Stimulated activated naive CD4-positive, alpha-beta T cell (primary cell): ENCODE measurements at regions not wholly inside any gene's neighbourhood (a gene's known extent, or its start where the extent isn't known, plus 50 kb on each side); places are given as distances from the start of the nearest gene placed in this dataset.
"Not testable (repeated sequence)": the region's sequence is repeated elsewhere in the genome, so short reads cannot be mapped to it uniquely, and the experiment has no call there.

Experiments
- DNase-seq, 6 experiments: peaks; one replicate each; lab custom pipeline; 2025; lab: John Stamatoyannopoulos, UW

GRCh38 chr1:214143006-214143992 is 137.7 kb upstream of the SMYD2 start:
- no peak for DNase-seq

- not testable (repeated sequence) for DNase-seq
Measured at GRCh38 chr1:214144521-214144920, 136.4 kb upstream of the SMYD2 start.

GRCh38 chr1:214146523-214146922 is 134.4 kb upstream of the SMYD2 start:
- no peak for DNase-seq

- DNase-seq = no peak
Measured at GRCh38 chr1:214154596-214155292, 126.2 kb upstream of the SMYD2 start.

- DNase-seq = no peak
Measured at GRCh38 chr1:214155987-214156625, 124.9 kb upstream of the SMYD2 start.

- DNase-seq = no peak
Measured at GRCh38 chr1:214164173-214164572, 116.8 kb upstream of the SMYD2 start.

GRCh38 chr1:214165850-214166374 is 115.0 kb upstream of the SMYD2 start:
- DNase-seq = no peak

GRCh38 chr1:214174508-214175199 is 106.3 kb upstream of the SMYD2 start:
- DNase-seq = no peak

GRCh38 chr1:214178102-214178501 is 102.9 kb upstream of the SMYD2 start:
- DNase-seq = no peak

- no peak for DNase-seq
Measured at GRCh38 chr1:214184992-214185391, 96.0 kb upstream of the SMYD2 start.

GRCh38 chr1:214186103-214186824 is 94.7 kb upstream of the SMYD2 start:
- no peak for DNase-seq

- DNase-seq = no peak
Measured at GRCh38 chr1:214187121-214187900, 93.6 kb upstream of the SMYD2 start.

- DNase-seq = no peak
Measured at GRCh38 chr1:214187933-214188332, 93.0 kb upstream of the SMYD2 start.

- no peak for DNase-seq
Measured at GRCh38 chr1:214188835-214189234, 92.1 kb upstream of the SMYD2 start.

GRCh38 chr1:214192825-214193643 is 87.9 kb upstream of the SMYD2 start:
- DNase-seq = no peak

- no peak for DNase-seq
Measured at GRCh38 chr1:214193691-214194090, 87.3 kb upstream of the SMYD2 start.

- no peak for DNase-seq
Measured at GRCh38 chr1:214198571-214198970, 82.4 kb upstream of the SMYD2 start.

- DNase-seq = no peak
Measured at GRCh38 chr1:214199585-214199984, 81.4 kb upstream of the SMYD2 start.

- no peak for DNase-seq
Measured at GRCh38 chr1:214202992-214203391, 78.0 kb upstream of the SMYD2 start.
